HL-60/S4 treated with phorbol 12-myristate 13-acetate at 8.2 ng/mL for 4 days and 3 days (cell line): ENCODE measurements at regions not wholly inside any gene's neighbourhood (a gene's known extent, or its start where the extent isn't known, plus 50 kb on each side); places are given as distances from the start of the nearest gene placed in this dataset.
"Not testable (repeated sequence)": the region's sequence is repeated elsewhere in the genome, so short reads cannot be mapped to it uniquely, and the experiment has no call there.

Source experiments
- in situ Hi-C: fragments of 300-500 bp; cut with MboI; formaldehyde crosslinking; loops from 2 replicates; pipeline ENCODE4 v1.15.0; 2022; ENCODE audit warnings: low sequenced_read_pairs

DNA sequence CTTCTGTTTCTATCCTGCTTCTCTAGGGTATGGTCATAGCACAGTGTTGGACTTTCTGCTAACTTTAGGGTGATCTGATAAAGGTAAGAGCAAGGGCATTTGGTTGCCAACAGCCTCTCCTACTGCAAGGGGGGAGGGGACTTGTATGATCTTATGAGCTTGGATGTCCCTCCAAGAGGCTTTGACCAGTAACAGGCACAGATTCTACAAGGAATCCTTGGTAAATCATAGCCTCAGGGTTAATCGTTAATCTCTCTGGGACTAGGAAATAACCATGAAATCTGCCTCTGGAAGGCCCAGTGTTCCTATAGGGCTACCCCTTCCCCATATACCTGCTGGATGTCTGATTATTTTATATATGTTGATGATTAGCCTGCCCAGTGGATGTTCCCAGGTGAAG lies 134.8 kb upstream of the TNFSF4 start:
- in situ Hi-C loops = no loop called here

DNA sequence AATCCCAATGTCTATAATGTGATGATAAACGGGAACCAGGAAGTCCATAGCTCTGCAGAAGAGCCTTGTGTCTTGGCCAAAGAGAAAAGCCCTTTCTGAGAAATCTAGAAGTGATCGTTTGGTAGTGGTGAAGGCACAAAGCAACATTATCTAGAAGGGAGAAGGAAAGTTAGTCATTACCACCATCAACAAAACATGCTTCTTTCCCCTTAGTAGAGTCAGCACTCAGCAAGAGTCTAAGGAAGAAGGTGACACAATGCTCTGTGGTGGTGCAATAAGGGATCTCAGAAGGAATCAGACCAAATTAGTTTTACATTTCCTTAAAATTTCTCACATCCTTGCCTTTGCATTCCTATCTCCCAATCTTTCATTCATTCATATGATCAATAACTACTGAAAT lies 134.4 kb upstream of the PRDX6 start:
- in situ Hi-C loops = no loop called here

DNA sequence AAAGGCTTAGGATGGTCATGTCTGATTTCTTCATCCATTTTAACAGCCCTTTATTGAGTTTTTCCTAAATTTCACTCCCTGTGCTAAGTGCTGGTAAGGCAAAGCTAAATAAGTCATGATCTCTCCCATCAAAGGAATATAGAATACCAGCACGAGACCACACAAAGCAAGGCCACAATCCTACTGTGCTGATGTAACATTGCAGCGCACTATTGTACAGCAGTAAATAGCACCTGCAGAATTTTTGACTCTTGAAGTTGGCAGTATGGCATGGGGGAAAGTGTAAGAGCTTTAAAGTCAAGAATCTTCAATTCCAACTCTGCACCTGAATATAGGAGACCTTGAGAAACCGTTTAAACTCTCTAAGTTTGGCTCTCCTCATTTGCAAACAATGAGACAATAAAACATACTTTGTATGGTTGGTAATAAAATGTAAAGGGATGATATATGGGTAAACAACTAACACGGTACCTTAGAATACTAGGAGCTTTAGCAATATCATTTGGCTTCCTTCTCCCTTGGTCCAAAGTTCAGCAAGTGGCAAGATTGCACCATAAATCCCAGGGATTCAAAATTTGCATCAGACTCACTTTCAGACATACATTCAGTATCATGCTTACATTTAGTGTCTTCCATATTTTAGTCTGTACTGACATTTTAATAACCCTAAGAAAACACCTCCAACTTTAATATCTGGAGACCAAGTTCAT lies 132.9 kb upstream of the PRDX6 start:
- in situ Hi-C loops = no loop called here

DNA sequence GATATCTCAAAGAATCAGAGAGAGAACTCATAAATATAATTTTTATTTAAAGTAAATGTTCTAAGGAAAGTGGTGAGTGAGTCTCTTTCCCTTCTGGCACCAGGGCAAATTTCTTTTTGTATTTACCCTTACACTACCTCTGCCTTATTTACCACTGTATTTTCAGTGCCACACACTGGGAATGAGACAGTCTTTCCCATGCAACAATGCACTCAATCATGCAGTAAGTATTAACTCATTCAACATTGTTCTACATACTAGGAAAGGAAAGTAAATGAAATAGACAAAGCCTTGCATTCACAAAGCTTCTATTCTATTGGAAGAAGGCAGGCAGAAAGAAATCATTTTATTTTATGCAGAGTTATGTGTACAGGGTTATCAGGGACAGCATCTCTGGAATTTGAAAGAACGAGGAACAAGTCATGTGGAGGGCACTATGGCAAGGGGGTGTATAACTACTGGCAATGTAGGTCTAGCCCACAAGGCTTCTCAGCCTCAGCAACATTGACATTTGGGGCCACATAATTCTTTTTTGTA lies 129.8 kb upstream of the PRDX6 start:
- in situ Hi-C loops = no loop called here

DNA sequence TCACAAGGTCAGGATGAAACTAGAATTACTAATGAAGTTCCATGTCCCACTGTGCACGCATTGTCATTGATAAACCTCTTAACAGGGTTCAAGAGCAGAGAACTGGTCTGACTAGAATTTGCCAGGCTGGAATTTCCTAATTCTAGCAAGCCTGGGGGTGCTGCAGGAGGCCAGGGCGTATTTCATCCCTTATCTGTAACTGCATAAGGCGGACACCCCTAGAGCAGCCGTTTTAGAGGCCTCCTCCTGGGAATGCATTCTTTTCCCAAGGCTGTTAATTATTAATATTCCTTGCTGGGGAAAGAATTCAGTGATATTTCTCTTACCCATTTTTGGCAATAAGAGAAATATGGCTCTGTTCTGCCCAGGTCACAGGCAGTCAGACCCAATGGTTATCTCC lies 124.5 kb upstream of the PRDX6 start:
- in situ Hi-C loops = not testable (repeated sequence)

DNA sequence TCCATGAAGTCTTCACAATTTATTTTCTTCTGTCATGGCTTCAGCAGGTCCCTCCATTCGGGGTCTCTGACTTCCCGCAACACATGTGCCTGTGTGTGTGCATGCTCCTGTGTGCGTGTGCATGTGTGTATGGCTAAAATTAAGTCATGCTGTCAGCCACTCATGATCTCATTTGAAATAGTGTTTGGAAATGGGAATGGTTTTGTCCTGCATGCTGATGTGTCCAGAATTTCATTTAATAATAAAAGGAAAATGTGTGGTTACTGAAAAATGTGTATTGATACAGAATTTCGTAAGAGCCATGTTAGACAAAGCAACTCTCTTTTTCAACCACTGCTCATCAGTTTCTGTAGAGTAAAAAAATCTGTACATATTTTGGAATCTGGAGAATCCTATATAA lies 123.8 kb upstream of the PRDX6 start:
- in situ Hi-C loops = no loop called here

DNA sequence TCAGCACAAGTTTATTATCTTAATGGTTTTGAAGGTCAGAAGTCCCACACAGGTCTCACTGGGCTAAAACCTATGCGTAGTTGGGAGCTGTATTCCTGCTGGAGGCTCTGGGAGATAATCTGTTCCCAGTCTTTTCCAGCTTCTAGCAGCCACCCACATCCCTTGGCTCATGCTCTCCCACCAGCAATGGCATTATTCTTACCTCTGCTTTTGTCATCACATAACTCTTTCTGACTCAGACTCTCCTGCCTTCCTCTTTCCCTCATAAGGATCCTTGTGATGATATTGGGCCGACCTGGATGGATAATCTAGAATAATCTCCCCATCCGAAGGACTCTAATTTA lies 122.2 kb upstream of the PRDX6 start:
- in situ Hi-C loops = no loop called here

DNA sequence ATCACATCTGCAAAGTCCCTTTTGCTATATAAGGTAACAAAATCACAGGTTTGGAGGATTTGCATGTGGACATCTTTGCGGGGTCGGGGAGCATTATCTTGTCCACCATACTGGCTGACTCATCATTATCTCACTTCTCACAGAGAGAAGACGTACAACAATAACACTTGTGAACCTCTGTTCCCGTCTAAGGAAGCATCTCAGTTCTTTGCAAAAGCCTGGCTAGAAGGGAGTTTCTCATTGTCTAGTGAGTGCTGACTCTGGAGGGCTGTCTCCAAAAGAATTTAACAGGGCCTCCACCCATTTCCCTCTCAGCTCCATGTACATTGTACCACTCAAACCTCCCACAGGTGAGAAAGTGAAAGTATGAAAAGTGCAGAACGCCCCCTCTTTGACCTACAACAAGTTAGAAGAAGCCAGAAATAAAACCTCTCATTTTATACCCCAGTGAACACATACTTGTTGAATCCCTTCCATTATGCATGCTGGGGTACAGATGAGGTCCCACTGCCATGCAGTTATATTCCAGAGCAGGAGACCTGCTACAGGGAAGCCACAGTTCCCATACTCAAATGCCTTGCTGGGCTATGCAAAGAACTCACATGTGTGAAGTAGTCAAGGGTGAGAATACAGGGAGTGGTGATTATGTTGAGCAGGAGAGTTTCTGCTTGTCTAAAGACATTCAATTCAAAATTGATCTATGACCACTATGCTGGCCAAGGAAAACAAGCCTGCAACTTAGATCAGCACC lies 121.7 kb upstream of the PRDX6 start:
- in situ Hi-C loops = no loop called here

DNA sequence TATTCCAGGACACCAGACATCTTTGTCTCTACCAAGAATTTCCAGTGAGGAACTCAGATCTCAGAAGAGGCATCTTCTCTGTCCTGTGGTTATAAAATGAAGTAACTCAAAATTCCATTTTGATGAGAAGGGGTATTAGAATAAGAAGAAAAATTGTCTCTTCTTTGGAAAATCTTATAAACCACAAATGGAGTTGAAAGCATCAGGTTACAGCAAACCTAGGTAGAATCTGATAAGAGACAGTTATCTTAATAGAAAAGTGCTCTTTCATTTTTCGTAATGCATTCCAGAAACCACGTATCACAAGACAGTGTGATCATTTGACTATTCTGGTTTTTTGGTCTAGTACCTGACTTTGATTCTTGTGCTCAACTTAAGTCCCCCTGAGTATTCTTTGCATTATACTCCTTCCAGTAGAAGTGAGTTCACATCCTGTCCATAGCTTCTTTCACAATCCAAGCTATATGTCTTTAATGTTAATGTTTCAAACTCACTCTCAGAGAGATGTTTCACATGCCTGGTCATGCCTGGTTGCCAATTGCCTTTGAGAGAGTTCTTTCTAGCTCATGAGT lies 120.9 kb upstream of the PRDX6 start:
- in situ Hi-C loops = no loop called here

DNA sequence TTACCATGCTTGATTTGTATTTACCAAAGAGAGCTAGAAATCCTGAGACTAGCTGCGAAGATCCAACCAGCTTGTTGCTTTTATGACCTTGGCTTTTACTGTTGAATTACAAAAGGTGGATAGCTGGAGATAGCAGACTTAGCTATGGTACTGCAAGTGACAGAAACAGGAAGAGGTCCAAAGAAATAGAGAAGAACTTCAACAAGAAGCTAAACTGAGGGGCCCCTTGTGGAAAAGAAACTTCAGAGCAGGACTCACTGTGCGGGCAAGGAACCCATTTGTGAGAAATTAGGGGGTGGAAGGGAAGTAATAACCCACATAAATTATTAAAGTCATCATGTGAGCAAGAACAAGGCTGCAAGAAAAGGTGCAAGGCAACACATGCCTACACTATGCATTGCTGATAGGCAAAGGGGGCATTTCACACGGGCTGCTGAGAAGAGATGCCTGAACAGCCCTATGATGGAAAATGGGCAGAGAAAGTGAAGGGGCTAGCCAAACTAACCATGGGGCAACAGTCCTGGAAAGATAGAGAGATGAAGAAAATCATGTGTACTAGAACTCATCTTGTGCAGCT lies 116.6 kb upstream of the PRDX6 start:
- in situ Hi-C loops = no loop called here

DNA sequence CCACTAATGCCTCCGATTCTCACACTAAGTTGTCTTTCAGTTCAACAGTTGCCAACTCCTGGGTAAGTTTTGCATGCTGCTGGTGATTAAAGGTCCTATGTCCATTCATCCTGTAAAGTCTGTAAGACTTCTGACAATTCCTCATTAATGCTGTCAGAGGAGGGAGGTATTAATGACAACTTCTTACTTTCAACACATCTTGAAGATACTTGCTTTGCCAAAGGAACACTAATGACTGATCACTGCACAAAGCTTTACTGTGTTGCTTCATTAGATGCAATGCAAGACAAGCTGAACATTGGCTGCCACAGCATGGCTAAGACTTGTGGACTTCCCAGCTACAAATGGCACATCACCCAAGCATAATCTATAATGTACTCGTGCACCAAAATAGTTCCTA lies 114.6 kb upstream of the PRDX6 start:
- in situ Hi-C loops = no loop called here

DNA sequence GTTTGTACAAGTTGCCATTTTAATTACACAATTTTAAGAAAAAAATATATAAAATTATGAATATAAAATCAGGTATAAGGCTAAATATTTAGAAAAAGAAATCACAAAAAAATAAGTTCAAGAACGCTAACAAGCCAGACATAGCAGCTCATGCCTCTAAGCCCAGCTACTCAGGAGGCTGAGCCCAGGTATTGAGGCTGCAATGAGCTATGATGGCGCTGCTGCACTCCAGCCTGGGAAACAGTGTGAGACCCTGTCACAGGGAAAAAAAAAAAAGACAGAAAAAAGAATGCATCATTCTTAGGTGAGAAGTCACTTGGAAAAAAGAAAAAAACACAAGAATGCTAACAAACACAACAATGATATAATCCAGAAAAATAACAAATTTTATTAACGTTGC lies 112.3 kb upstream of the PRDX6 start:
- in situ Hi-C loops = no loop called here

DNA sequence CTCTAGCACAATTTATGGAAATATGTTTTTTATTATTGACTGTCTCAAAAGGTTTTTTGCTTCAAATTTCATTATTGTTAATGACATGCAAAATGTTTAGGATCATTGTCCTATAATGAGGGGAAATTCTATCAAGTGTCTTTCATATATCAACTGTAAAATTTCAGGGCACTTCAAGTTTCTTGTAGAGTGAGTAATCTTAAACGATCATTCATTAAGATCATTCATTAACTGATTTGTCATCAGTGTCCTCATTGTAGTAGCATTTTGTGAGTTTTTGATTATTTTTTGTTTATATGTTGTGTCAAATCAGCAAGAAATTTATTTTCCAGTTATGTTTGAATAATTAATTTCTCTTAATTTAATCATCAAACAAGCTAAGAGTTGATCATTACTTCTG lies 111.8 kb upstream of the PRDX6 start:
- in situ Hi-C loops = no loop called here

DNA sequence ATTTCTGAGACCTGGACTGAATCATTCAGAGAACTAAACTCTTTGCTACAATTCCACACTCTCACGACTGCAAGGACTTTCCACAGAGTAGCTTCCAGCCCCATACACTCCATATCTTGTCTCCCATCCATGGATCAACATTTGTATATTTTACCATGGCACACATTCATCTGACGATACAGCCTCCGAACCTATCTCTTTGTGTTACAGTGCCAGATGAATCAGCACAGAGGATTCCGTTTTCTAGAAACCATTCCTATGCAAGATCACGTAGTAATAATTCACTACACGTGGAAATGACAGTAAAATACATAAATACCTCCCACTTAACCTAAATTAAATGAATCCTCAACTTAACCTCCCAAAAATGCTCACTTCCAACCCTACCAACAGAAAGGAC lies 110.0 kb upstream of the PRDX6 start:
- in situ Hi-C loops = no loop called here

DNA sequence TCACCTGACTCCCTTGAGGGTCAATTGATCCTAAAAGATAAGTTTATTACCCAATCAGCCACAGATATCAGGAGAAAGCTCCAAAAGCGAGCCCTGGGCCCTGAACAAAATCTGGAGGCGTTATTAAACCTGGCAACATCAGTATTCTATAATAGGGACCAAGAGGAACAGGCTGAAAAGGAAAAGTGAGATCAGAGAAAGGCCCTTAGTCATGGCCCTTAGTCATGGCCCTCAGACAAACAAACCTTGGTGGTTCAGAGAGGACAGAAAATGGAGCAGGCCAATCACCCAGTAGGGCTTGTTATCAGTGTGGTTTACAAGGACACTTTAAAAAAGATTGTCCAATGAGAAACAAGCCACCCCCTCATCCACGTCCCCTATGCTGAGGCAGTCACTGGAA lies 106.5 kb upstream of the PRDX6 start:
- in situ Hi-C loops = not testable (repeated sequence)

DNA sequence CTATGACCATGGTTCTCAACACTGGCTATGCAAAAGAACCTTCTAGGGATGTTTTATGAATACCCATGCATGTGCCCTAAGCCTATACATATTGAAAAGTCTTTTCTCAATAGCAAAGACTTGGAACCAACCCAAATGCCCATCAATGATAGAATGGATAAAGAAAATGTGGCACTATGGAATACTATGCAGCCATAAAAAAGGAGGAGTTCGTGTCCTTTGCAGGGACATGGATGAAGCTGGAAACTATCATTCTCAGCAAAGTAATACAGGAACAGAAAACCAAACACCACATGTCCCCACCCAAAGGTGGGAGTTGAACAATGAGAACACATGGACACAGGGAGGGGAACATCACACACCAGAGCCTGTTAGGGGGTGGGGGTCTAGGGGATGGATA lies 101.1 kb upstream of the PRDX6 start:
- in situ Hi-C loops = not testable (repeated sequence)

DNA sequence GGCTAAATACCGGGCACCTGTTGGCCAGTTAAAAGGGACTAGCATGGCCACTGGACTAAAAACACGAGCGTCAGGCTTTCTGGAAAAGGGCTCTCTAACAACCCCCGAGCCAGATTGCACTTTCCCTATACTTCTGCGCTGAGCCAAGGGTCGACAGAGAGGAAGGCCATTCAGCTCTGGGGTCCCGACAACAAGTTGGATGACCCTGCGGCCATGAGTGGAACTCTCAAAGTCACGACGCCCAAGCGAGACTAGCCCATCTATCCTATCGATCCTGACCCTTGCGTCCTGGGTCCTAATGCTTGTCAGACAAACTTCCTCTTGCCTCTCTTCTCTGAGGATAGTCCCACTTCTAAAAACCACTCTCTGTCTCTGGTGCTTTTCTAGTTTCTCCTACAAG lies 99.9 kb upstream of the PRDX6 start:
- in situ Hi-C loops = no loop called here

DNA sequence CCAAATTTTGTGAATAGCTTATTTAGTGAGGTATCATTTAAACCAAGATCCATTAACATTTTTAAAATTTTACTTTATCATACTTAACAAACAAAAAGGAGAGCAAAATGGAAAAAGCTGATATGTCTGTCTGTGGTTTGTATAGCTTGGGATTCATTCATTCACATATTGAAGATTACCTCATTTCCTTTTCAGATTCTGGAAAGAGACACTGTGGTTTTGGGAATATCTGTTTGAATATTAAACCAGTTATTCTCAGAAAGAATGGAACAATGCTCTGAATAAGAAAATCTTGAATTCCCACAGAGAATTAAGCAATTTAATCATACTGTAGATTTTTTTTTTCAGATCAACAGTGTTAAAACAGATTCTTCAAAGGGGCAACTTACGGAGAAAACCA lies 93.8 kb upstream of the PRDX6 start:
- in situ Hi-C loops = no loop called here

DNA sequence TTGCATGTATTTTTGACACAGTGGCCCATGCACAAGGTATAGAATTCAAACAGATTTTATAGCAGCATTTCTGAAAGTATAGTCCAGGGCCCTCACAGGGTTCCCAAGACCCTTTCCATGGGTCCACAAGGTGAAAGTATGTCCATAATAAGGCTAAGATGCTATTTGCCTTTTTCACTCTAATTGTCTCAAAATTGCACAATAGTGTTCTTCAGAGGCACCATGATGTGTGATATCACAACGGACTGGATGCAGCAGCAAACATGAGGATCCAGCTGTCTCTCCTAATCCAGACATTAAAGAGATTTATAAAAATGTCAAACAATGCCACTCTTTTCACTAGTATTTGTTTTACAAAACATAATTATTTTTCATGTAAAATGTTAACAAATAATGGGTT lies 88.8 kb upstream of the PRDX6 start:
- in situ Hi-C loops = no loop called here

DNA sequence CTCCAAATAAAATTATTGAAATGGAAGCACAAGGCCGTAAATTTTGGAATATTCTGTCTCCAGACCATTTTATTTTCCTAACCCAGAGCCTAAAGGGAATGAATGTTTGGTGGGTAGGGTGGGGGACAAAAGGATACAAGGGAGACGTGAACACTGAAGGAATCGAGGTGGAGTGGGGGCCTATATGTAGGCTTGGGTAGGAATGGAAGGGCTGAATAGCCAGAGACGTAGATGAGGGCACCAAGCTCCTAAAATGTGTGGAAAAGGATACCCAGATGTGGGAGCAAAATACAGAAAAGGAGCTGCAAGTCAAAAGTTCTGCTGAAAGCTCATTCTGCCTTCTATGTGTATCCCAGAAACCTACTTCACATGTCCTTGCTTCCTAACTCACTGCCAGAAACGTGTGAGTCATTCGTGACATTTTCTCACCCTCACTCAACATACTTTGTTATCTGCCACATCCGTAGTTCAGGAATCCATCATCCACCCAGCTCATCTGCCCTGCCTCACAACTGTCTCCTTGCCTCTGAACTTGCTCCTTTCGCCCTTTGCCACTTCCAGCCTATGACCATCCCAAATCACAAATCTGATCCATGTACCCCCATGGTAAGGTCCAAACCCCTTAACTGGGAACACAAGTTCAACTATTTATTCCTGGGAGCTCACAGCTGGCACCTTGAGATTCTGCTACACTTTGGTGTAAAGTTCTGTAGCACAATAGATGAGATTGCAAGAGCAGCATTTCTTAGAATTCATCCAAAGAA lies 84.1 kb upstream of the PRDX6 start:
- in situ Hi-C loops = no loop called here

DNA sequence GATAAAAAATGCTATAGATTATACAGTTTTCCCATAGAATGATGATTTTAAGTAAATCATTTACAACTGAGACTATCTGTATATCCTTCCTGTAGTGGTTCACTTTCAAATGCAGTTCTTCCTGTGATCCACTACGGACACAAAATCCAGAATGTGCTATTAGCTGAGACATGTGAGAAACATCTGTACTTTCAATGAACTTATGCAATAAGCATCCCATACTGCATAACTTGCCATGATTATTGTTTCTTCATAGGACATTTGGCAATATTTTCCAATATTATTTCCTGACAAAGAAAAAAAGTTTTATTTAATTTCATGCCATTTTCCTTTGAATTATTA lies 83.5 kb upstream of the PRDX6 start:
- in situ Hi-C loops = no loop called here
